GM19467 (cell line): ENCODE measurements at regions not wholly inside any gene's neighbourhood (a gene's known extent, or its start where the extent isn't known, plus 50 kb on each side); places are given as distances from the start of the nearest gene placed in this dataset.
A peak's percentile ranks its signal among the peaks of the same experiment; 100 is the strongest.

Experiments used
- ATAC-seq: cut with Tn5 transposase; IDR thresholded peaks from one replicate; pipeline ENCODE4 v1.9.1; 2021; ENCODE audit warnings: mild to moderate bottlenecking, moderate library complexity; ENCODE audit not compliant: unreplicated experiment

DNA sequence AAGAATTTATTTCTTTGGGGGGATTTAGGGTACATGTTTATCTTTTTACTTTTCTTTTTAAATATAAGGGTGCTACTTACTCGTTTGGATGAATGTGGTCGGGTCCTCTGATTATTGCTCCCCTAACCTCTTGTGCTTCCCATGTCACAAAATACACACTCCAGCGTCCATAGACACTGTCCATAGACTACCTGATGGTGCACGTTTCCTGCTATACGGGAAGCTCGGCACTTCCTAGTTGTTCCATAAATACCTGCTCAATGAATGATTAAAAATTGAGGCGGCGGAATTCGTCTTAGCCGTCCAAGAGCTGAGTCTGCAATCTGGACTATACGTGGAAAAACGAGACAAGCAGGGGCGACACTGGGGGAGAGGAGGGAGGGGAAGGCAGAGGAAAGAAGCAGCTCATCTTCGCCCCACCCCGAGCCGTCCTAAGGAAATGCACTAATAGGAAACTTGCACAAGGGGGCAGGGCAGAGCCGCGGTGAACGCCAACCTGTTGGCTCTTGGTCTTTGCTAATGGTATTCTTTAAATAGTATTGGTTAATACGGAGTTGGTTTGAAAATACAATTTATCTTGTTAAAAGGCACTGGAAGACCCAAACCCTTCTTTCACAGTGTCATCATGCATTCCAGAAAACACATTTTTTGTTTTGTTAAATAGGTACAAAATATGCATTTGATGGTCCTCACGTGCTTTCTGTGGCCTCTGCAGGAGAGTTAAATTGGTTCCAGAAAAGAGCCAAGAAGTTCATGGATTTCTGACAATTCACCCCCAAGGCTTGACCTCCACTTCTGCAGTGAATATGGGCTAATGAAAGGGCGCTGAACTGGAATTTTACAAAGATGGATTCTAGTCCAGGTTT is 73.0 kb upstream of the KCTD1 start:
- ATAC-seq: peak; percentile 87

DNA sequence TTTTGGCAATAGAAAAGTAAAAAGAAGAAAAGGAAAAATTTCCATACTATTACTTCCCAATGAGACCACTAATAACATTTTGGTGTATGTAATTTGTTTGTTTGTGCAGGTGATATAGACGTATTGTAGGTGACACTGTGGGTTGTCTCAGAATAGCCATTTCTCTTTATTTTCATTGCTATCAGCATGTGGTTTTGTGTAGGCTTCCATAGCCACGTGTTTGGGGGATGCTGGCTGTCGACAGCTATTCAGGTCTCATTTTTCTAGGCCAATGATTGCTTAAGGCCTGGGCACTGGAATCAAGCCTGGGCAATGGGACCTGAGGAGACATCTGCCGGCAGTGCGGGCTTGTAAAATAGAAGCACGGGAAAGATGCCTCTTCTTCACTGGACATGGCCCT is 71.0 kb upstream of the KCTD1 start:
- no peak for ATAC-seq

GRCh38 chr18:26618135-26618534 is 69.8 kb upstream of the KCTD1 start:
- no peak for ATAC-seq

DNA sequence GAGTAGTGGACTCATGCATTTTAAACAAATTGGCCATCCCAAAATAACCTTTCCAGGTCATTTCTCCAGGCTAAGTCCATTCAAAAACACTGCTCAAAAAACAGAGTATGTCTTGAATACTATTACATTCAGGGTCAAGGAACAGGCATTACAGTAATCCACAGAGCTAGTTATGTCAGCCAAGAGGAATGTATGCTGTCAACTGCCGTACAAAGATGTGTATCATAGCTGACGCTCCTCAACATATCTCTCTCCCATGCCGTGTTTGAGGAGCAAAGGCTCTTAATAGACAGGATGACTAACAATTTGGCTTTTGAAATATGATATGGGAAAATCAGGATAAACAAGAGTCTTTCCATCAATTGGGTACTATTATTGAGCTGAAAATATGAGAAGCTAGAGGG is 68.8 kb upstream of the KCTD1 start:
- ATAC-seq: no peak

- ATAC-seq: no peak
Observed at GRCh38 chr18:26614374-26614773, 66.0 kb upstream of the KCTD1 start.
